ENCODE measurements at regions not wholly inside any gene's neighbourhood (a gene's known extent, or its start where the extent isn't known, plus 50 kb on each side); places are given as distances from the start of the nearest gene placed in this dataset.

GRCh38 chr11:32302826-32303225 lies 132.5 kb downstream of the WT1 start:
- Histone ChIP-seq H3K79me2 (ENCODE audit: control insufficient read depth, insufficient read depth, low read length) (no peaks in the 10 kb centered on the region), H3K9ac (ENCODE audit: control insufficient read depth, extremely low read depth, insufficient read depth, low read length) (no peak overlapping the region), H3K4me2 (ENCODE audit: control insufficient read depth, extremely low read depth, insufficient read depth, low read depth, low read length) (no peak overlapping the region), H3K9me3 (ENCODE audit: control insufficient read depth, low read depth, low read length) (no peaks in the 10 kb centered on the region), H3K27ac (ENCODE audit: control insufficient read depth, insufficient read depth, low read length) (no peak overlapping the region), H3K36me3 (ENCODE audit: control insufficient read depth in 2 of 2, extremely low read depth in 1 of 2, insufficient read depth in 2 of 2, low read length in 2 of 2) (no peaks in the 10 kb centered on the region), H3K9me1 (ENCODE audit: control insufficient read depth, extremely low read depth, insufficient read depth, low read length) (no peaks in the 10 kb centered on the region), H3K4me1 (ENCODE audit: control insufficient read depth, extremely low read depth, insufficient read depth, low read length) (no peaks in the 10 kb centered on the region), H2AFZ (ENCODE audit: control insufficient read depth, low read length) (no peak overlapping the region), H4K20me1 (ENCODE audit: control insufficient read depth, extremely low read depth, insufficient read depth, low read length) (no peaks in the 10 kb centered on the region), H3K27me3 (ENCODE audit: control insufficient read depth, extremely low read depth, insufficient read depth, low read length) (no peaks in the 10 kb centered on the region), H3K4me3 (ENCODE audit: control insufficient read depth in 2 of 3, extremely low read depth in 1 of 3, insufficient read depth in 2 of 3, low read depth in 1 of 3, low read length in 3 of 3) (no peak overlapping the region)
- TF ChIP-seq CTCF (optimal IDR thresholded peaks at IDR 0.05 in 1 of 3, IDR thresholded peaks at IDR 0.05 in 1 of 3, conservative IDR thresholded peaks at IDR 0.05 in 1 of 3; ENCODE audit: extremely low read depth in 1 of 3, insufficient read depth in 2 of 3, low read length in 3 of 3) (no peak), EZH2 (IDR thresholded peaks at IDR 0.05; ENCODE audit: low read length) (no peak)
- peak; percentile 2 for DNase-seq (ENCODE audit: low read depth, low spot score)
- dilution Hi-C loops (cut with MboI; ENCODE audit: extremely low pct_ligation_motif_present, low sequenced_read_pairs), result no loop called here
- peak; percentile 63 for FAIRE-seq

GRCh38 chr11:32304521-32304920 lies 130.8 kb downstream of the WT1 start:
- Histone ChIP-seq H3K9me1 (ENCODE audit: control insufficient read depth, extremely low read depth, insufficient read depth, low read length) (no peaks in the 10 kb centered on the region), H3K9ac (ENCODE audit: control insufficient read depth, extremely low read depth, insufficient read depth, low read length) (no peak overlapping the region), H3K4me2 (ENCODE audit: control insufficient read depth, extremely low read depth, insufficient read depth, low read depth, low read length) (no peak overlapping the region), H3K4me1 (ENCODE audit: control insufficient read depth, extremely low read depth, insufficient read depth, low read length) (no peaks in the 10 kb centered on the region), H3K36me3 (ENCODE audit: control insufficient read depth in 2 of 2, extremely low read depth in 1 of 2, insufficient read depth in 2 of 2, low read length in 2 of 2) (no peaks in the 10 kb centered on the region), H4K20me1 (ENCODE audit: control insufficient read depth, extremely low read depth, insufficient read depth, low read length) (no peaks in the 10 kb centered on the region), H2AFZ (ENCODE audit: control insufficient read depth, low read length) (no peak overlapping the region), H3K27me3 (ENCODE audit: control insufficient read depth, extremely low read depth, insufficient read depth, low read length) (no peaks in the 10 kb centered on the region), H3K79me2 (ENCODE audit: control insufficient read depth, insufficient read depth, low read length) (no peaks in the 10 kb centered on the region), H3K27ac (ENCODE audit: control insufficient read depth, insufficient read depth, low read length) (no peak overlapping the region), H3K4me3 (ENCODE audit: control insufficient read depth in 2 of 3, extremely low read depth in 1 of 3, insufficient read depth in 2 of 3, low read depth in 1 of 3, low read length in 3 of 3) (no peak overlapping the region), H3K9me3 (ENCODE audit: control insufficient read depth, low read depth, low read length) (no peaks in the 10 kb centered on the region)
- dilution Hi-C loops (cut with MboI; ENCODE audit: extremely low pct_ligation_motif_present, low sequenced_read_pairs), result no loop called here
- DNase-seq (ENCODE audit: low read depth, low spot score) (no peak), FAIRE-seq (no peak)
- TF ChIP-seq EZH2 (IDR thresholded peaks at IDR 0.05; ENCODE audit: low read length) (no peak), CTCF (optimal IDR thresholded peaks at IDR 0.05 in 1 of 3, IDR thresholded peaks at IDR 0.05 in 1 of 3, conservative IDR thresholded peaks at IDR 0.05 in 1 of 3; ENCODE audit: extremely low read depth in 1 of 3, insufficient read depth in 2 of 3, low read length in 3 of 3) (no peak)
